NCI-H2107 (cell line): ENCODE measurements at regions not wholly inside any gene's neighbourhood (a gene's known extent, or its start where the extent isn't known, plus 50 kb on each side); places are given as distances from the start of the nearest gene placed in this dataset.

Experiments
- DNase-seq: peaks from one replicate; lab custom pipeline; 2025; lab: John Stamatoyannopoulos, UW

DNA sequence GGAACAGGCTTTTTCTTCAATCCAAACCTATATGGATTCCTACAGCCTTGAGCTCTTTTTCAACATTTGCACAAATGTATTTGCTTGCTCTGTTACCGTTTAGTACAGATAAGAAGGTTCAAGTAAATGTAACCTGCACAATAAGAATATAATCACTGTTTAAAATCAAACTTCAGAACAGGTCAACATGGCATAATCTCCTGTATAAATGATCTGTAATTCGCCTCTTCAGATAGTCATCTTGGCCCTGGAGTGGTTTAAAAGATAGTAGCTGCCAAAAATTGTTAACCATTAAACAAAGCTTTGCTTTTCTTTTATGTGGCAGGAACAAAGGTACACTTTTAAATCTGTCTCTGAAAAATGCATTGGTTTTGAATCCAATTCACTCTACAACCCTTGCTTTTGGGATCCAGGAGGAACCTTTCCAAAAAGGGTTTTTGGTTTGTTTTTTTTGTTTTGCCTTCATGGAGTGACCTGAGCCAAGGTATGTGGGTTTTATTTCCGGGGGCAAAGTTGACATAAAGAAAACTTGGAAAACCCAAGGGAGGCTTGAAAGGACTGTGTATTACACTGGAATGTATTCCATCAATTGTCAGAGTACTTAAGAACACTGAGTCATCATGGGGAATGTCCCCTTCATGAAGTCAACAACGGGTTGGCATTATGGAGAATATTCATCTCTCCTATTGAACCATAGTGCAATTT, 210.4 kb upstream of the HCCS start:
- no peak for DNase-seq

GRCh38 chrX:10901290-10901633, 209.9 kb upstream of the HCCS start:
- no peak for DNase-seq

DNA sequence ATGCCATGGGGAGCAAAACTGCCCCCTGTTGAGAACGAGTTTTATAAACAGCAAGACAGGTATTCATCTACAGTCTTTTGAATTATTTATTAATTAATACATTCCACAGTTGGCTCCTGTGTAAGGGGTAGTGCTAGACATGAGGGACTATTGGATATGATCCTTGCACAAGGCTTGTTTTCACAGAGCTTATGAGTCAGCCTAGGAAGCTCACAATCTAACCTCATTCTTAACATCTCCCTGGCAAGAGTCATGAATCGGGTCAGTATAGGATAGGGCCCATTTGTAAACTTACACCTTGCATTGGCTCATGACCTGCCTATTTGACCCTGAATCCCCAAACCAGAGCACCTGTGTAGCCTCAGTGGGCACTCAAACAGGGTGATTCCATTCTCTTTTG, 209.1 kb upstream of the HCCS start:
- DNase-seq: no peak

DNA sequence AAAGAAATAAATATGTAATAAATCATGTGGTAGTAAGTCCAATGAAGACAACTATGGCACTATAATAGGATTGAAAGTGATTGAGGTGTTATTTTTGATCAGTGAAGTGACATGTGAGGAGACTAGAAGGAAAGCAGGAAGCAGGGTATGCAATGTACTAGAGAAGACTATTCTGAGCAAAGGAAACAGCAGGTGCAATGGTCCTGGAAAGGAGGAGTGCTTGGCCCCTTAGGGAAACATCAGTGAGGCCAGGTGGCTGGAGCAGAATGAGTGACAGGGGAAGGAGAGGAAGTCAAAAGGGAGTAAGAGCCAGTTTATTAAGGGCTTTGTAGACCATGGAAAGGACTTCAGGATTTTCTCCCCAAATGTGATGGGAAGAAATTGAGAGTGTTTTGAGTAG, 207.6 kb upstream of the HCCS start:
- no peak for DNase-seq

DNA sequence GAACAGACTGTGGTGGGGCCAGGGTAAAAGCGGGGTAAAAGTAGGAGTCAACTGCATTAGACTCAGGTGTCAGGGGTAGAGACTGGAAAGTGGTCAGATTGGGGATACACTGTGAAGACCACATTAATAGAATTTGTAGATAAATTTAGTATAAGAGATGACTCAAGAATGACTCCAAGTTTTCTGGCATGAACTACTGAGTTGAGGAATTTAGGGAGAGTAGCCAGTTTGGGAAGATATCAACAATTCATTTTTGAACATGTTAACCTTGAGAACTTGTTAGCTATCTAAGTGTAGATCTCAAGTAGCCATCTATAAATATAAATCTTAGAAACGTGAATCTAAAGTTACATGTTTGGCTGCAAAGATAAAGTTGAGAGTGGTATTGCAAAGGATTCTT, 206.9 kb upstream of the HCCS start:
- no peak for DNase-seq

DNA sequence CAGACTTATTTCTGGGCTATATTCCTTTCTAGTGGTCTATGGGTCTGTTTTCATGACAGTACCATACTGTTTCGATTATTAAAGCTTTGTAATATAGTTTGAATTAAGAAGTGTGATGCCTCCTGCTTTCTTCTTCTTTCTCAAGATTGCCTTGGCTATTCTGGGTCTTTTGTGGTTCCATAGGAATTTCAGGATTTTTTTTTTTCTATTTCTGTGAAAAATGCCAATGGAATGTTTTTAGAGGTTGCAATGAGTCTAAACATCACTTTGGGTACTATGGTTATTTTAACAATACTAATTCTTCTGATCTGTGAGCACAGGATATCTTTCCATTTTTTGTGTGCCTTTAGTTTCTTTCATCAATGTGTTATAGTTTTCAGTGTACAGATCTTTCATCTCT, 204.3 kb upstream of the HCCS start:
- DNase-seq: no peak

DNA sequence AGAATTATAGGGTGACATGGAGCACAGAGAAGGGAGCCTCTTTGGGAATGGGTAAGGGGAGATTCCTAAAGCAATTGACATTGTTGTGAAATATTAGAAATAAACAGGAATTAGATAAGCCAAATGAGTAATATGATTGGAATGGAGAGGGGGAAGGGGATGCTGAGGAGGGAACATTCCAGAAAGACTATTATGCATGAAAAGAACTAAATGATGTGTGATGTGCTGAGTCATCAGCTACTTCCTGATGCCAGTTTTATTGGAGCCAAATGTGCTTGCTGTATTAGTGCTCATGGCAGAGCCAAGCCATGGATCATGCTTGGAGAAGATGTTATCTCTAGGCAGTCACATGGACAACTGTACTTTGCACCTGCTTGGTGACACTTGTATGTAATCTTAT, 189.0 kb upstream of the HCCS start:
- DNase-seq: no peak

DNA sequence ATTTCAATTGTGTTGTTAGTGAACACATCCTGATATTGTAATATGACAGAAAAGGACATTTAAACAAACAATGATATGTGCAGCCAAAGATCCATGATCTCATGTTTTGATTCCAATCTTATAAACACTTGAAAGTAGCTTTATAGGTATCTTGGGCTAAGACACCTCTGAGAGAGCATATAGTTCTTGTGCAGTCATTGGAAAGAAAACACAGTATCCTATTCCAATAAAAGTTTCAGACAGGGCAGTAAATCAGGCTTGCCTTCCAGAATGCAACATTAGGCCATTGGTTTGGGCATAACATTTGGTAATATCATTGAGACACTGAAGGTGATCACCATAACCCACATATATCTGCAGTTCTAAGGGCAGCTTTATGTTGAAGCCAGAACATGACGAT, 188.3 kb upstream of the HCCS start:
- no peak for DNase-seq

DNA sequence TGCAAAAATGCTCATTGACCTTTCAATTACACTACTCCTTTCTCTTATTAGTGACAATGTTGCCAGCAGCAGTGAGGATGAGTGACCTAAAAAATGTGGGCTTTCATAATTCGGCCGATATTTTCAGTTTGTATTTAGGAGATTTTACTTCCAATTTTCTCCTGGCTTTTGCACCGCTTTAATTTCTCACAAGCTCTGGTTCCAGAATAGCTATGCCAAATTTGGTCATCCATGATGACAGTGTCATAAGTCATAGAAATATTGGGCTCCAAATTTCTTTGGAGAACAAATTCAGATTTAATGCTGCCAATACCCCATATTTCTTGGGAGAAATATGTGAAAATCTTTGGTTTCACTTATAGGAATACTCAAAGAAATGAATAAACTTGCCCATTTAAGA, 187.7 kb upstream of the HCCS start:
- no peak for DNase-seq

DNA sequence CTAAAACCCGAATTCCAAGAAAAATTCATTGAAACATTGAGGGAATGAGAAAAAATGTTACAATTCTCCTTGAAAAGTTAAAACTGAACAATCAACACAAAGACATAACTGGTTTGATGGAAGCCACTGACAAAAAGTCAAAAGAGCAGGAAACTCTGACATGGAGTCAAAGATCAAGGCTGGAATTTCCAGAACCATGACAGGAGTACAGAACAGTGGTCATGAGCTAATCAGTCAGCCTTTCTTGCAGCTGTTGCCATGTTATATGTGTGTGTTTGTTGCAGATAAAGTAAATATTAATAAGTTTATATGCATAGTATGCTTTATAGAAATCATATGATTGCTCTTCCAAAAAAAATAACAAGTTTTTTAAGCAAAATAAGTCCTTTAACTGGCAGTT, 184.7 kb upstream of the HCCS start:
- DNase-seq: no peak

- no peak for DNase-seq
Measured at GRCh38 chrX:10926891-10927290, 184.2 kb upstream of the HCCS start.

GRCh38 chrX:10929747-10930146, 181.4 kb upstream of the HCCS start:
- DNase-seq: no peak

- no peak for DNase-seq
Measured at GRCh38 chrX:10930151-10930550, 181.0 kb upstream of the HCCS start.

- no peak for DNase-seq
Measured at GRCh38 chrX:10931976-10932375, 179.2 kb upstream of the HCCS start.

- no peak for DNase-seq
Measured at GRCh38 chrX:10932842-10933440, 178.2 kb upstream of the HCCS start.

DNA sequence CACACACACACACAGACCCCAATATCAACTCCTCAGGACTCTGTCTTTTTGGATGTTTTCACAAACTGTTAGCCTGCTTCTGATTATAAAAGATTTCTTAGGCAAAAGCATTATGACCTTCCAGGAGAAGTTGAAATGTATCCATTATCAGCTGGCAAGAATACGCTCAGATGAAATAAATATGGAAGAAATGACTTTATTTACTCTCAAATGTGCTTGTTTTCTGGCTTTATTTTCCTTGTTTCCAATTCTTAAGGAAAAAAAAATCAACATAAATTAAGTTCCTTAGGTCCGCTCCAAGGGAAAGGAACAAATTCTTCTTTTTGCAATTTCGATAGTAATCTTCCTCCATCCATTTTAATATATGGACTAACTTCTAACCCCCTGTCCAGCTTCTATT, 175.6 kb upstream of the HCCS start:
- no peak for DNase-seq

GRCh38 chrX:10936976-10937375, 174.2 kb upstream of the HCCS start:
- no peak for DNase-seq

DNA sequence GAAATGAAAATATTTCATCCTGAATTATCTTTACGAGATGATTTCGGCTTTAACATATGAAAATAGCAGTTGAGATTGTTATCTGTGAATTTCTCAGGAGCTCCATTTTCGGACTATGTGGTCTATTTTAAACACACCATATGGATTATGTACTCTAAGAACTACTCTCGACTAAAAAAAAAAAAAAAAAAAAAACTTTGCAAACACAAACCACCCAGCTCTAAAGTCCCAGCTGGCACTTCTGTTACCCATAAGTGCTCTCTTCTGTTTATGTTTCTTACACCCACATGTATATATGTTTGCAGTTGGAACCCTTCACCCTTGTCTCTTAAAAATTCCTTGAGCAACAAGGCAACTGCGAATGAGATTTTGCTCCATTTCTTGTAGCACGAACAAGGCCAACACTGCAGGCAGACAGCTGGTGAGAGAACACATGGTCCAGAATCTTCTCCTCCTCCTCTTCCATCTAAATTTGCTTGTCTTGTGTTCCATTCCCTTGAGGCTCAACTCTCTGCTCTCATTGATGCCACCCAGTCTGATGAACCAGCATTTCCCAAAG, 172.7 kb upstream of the HCCS start:
- no peak for DNase-seq

- DNase-seq: no peak
Measured at GRCh38 chrX:10939424-10939823, 171.7 kb upstream of the HCCS start.

DNA sequence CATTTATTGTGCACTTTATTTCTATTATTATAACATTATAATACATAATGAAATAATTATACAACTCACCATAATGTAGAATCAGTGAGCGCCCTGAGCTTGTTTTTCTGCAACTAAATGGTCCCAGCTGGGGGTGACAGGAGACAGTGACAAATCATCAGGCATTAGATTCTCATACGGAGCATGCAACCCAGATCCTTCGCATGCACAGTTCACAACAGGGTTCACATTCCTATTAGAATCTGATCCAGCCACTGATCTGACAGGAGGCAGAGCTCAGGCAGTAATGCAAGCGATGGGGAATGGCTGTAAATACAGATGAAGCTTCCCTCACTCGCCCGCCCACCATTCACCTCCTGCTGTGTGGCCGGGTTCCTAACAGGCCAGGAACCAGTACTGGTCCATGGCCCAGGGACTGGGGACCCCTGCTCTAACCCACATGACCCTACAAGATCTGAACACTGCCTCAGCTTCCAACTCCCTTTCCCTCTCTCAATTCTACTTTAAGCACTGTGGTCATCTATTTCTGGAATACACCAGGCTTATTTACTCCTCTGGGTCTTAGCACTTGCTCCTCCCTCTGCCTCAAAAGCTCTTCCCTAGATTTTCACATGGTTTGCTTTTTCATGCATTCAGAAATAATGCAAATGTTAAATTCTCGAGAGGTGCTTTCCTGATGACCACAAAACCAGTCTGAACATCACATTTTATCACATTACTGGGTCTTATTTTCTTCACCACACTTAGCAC, 166.8 kb upstream of the HCCS start:
- no peak for DNase-seq

- DNase-seq: no peak
Measured at GRCh38 chrX:10945498-10945897, 165.6 kb upstream of the HCCS start.

- peak; percentile 11 for DNase-seq
Measured at GRCh38 chrX:10949541-10949940, 161.6 kb upstream of the HCCS start.

DNA sequence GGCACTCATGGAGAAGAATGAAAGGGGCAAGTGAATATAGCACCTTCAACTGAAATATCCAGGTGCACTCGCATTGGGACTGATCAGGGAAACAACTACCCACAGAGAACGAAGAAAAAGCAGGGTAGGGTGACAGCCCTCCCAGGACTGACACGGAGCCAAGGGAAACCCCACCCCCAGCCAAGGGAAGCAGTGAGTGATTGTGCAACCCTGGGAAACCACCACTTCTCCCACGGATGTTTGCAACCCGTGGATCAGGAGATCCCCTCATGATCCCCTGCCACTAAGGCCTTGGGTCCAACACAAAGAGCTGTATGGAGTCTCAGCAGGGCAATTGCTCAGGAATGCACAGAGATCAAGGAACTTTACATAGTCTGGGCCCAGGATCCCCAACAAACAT, 158.5 kb upstream of the HCCS start:
- no peak for DNase-seq
